BE2C (cell line): ENCODE measurements at regions not wholly inside any gene's neighbourhood (a gene's known extent, or its start where the extent isn't known, plus 50 kb on each side); places are given as distances from the start of the nearest gene placed in this dataset.

ENCODE experiments used
- DNase-seq: peaks from one replicate; pipeline ENCODE4 v3.0.0-alpha.2; 2020
- H3K27me3 ChIP-seq: fragments of 250-450 bp; sonication (Bioruptor Pico); 2 replicates; pipeline ENCODE4 v1.5.1; 2020; ENCODE audit warnings: mild to moderate bottlenecking
- H3K36me3 ChIP-seq: fragments of 250-450 bp; sonication (Bioruptor Pico); 2 replicates; pipeline ENCODE4 v1.5.1; 2020; ENCODE audit warnings: mild to moderate bottlenecking
- H3K4me1 ChIP-seq: fragments of 250-450 bp; sonication (Bioruptor Pico); 2 replicates; pipeline ENCODE4 v1.5.1; 2020
- H3K4me3 ChIP-seq: 2 replicates; pipeline ENCODE4 v1.5.1; 2011; ENCODE audit warnings: low read depth, low read length
- H3K9me3 ChIP-seq: fragments of 250-450 bp; sonication (Bioruptor Pico); 2 replicates; pipeline ENCODE4 v1.5.1; 2020
- TF ChIP-seq, protein P1 (sequence below): IDR thresholded peaks from 2 replicates; pipeline ENCODE4 v1.5.1; 2012; ENCODE audit warnings: mild to moderate bottlenecking, low read depth, low read length

DNA sequence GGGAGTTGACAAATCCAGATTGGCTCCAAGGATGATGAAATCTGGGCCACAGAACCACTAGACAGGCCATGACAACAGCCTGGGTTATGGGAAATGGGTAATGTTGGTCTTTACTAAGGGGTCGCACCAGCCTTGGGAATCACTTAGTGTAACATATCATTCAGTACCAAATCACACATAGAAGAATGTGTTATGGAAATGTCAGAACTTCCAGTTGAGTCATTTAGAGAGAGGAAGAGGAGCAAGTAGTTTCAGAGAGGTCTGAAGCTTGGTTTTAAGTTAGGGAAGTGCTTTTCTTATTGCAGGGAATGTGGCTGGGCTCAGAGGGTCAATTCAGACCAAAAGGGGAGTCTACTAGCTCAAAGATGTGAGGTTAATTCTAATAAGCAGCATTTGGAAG is 241.6 kb upstream of the ZPLD1 start:
- Histone ChIP-seq H3K9me3 (no peaks in the 10 kb centered on the region), H3K4me3 (no peak overlapping the region), H3K4me1 (no peaks in the 10 kb centered on the region), H3K36me3 (no peaks in the 10 kb centered on the region), H3K27me3 (no peaks in the 10 kb centered on the region)
- no peak for DNase-seq
- TF ChIP-seq, protein P1, sequence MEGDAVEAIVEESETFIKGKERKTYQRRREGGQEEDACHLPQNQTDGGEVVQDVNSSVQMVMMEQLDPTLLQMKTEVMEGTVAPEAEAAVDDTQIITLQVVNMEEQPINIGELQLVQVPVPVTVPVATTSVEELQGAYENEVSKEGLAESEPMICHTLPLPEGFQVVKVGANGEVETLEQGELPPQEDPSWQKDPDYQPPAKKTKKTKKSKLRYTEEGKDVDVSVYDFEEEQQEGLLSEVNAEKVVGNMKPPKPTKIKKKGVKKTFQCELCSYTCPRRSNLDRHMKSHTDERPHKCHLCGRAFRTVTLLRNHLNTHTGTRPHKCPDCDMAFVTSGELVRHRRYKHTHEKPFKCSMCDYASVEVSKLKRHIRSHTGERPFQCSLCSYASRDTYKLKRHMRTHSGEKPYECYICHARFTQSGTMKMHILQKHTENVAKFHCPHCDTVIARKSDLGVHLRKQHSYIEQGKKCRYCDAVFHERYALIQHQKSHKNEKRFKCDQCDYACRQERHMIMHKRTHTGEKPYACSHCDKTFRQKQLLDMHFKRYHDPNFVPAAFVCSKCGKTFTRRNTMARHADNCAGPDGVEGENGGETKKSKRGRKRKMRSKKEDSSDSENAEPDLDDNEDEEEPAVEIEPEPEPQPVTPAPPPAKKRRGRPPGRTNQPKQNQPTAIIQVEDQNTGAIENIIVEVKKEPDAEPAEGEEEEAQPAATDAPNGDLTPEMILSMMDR, result no peak

DNA sequence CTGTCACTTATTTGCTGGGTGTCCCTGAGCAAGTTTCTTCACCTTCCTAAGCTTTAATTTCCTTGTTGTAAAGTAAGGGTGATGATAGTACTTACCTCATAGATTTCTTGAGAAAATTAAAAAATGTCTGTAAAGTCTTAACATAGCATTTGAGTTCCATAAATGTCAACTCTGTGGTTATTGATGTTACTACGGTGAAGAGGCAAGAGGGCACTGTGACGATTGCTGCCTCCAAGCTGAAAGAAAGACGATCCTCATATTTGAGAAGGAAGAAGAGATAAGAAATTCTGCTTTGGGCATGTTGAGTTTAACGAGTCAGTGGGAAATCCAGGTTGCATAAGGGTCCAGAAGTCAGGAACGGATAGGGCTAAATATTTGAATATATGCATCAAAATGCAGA is 240.8 kb upstream of the ZPLD1 start:
- no peak overlapping the region for H3K4me3 ChIP-seq

DNA sequence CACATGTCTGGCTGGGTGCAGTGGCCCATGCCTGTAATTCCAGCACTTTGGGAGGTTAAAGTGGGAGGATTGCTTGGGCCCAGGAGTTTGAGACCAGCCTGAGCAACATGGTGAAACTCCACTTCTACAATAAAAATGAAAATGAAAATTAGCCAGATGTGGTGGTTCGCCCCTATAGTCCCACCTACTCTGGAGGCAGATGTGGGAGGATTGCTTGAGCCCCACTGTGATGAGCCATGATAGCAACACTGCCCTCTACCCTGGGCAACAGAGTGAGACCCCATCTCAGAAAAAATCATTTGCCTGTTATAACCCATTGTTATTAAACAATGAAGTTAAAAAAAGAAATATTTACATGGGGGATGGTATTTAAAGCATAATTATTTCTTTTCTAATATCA is 240.1 kb upstream of the ZPLD1 start:
- H3K36me3 ChIP-seq, result no peaks in the 10 kb centered on the region
- no peaks in the 10 kb centered on the region for H3K27me3 ChIP-seq
- no peaks in the 10 kb centered on the region for H3K4me1 ChIP-seq
- H3K4me3 ChIP-seq, result no peak overlapping the region
- DNase-seq, result no peak
- TF ChIP-seq, protein P1, result no peak
- no peaks in the 10 kb centered on the region for H3K9me3 ChIP-seq

More for the DNA sequence above, 240.8 kb upstream of the ZPLD1 start:
- H3K4me1 ChIP-seq, result no peaks in the 10 kb centered on the region
- no peaks in the 10 kb centered on the region for H3K9me3 ChIP-seq
- no peak for DNase-seq
- TF ChIP-seq, protein P1, result no peak
- H3K27me3 ChIP-seq, result no peaks in the 10 kb centered on the region
- no peaks in the 10 kb centered on the region for H3K36me3 ChIP-seq

DNA sequence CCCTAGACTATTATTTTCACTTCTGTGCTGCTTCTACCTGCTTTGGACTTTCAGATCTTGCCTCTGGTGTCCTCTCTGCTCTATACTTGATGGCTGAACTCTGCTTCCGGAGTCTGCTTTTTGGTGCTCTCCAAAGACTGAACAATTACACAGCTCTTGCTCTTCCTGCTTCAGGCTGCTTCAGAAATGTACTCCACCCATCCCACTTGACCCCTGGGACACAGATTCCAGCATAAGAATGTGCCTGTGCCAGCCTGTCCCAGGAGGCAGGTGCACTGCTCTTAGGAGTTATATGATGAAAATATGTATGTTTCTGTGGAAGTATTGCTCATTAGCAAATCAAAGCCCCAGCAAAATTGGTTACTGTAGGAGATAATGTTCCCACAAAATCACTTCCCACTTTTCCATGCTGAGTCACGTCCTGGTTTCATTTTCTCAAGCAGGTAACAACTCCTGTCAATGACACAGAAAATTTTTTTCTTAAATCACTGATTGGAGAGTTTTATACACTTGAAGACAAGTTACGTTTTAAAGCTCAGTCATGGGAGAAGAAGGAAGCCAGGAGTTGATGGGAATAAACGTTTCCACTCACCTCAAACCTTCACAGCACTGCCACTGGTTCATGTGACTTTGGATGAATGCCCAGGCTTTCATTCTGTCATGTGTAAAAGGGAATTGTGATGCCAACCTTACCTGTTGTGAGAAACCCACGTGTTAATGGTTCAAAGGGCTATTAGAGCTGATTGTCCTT is 239.4 kb upstream of the ZPLD1 start:
- DNase-seq, result no peak
- Histone ChIP-seq H3K36me3 (no peaks in the 10 kb centered on the region), H3K27me3 (no peaks in the 10 kb centered on the region), H3K4me3 (no peak overlapping the region), H3K4me1 (no peaks in the 10 kb centered on the region), H3K9me3 (no peaks in the 10 kb centered on the region)
- TF ChIP-seq, protein P1, result no peak

DNA sequence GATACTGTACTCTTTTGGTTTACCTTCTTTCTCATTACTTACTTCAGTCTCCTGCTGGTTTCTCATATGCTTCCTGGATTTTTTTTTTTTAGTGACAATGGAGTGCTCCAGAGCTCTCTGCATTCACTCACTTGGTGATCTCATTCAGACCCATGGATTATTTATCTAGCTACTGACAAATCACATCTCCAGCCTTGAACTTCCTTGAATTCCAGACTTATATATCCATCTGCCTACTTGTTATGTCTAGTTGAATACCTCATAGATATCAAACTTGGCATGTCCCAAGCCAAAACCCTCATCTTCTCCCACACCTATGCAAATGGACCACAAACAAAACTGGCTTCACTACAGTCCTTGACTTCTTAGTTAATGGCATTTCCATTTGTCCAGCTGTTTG is 234.7 kb upstream of the ZPLD1 start:
- H3K4me1 ChIP-seq, result no peaks in the 10 kb centered on the region
- no peak overlapping the region for H3K4me3 ChIP-seq
- TF ChIP-seq, protein P1, result no peak
- DNase-seq, result no peak
- H3K9me3 ChIP-seq, result no peaks in the 10 kb centered on the region
- H3K36me3 ChIP-seq, result no peaks in the 10 kb centered on the region
- no peaks in the 10 kb centered on the region for H3K27me3 ChIP-seq

DNA sequence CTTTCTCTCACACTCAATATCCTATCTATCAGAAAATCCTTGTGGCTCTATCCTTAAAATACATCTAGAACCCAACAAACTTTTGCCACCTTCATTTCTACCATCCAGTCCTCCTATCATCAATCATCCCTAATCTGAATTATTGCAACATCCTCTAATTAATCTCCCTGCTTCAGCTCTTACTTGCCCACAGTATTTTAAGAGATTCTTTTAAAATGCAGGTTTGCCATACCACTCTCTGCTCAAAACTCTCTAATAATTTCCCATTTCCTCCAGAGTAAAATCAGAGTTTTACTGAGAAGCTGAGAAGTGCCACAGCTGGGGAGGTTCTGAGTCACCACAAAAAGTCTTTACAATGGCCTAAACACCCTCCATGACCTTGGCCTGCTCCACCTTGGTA is 234.3 kb upstream of the ZPLD1 start:
- Histone ChIP-seq H3K4me3 (no peak overlapping the region), H3K27me3 (no peaks in the 10 kb centered on the region), H3K4me1 (no peaks in the 10 kb centered on the region), H3K36me3 (no peaks in the 10 kb centered on the region), H3K9me3 (no peaks in the 10 kb centered on the region)
- TF ChIP-seq, protein P1, result no peak
- no peak for DNase-seq
